C4-2B (cell line): ENCODE measurements at regions not wholly inside any gene's neighbourhood (a gene's known extent, or its start where the extent isn't known, plus 50 kb on each side); places are given as distances from the start of the nearest gene placed in this dataset.

Source experiments
- ZFX ChIP-seq: fragments of 450-650 bp; IDR thresholded peaks from 2 replicates; pipeline ENCODE4 v1.6.1; 2017
- TF ChIP-seq, protein P1 (sequence below): fragments of 450-650 bp; conservative IDR thresholded peaks from 2 replicates; pipeline ENCODE4 v1.5.1; 2017; ENCODE audit warnings: mild to moderate bottlenecking

DNA sequence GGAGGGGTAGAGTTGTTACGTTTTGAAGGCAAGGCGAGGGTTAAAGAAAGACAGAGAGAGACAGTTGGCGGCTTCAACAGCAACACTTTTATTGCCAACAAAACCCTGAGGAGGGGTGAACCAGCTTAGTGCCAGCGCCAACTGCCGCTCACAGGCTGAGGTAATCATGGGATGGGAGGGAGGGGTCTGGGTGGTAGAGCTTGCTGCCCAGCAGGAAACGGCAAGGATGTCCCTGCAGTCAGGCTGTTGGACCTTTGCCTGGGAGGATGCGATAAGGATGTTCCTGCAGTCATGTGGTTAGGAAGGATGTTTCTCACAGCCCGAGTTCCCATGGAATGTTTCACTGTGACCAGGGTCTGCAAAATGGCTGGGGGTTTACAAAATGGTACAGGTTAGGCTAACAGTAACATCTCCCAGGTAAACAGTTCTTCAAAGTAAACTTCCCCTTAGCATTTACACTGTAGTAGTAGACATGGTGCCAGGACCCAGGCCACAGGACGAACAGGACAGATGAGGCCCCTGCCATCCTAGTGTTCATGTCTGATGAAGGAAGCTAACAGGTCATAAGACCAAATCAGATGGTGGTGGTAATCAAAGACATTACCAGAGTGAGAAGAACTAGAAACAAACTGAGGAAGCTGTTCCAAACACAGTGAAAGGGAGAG is 647.3 kb upstream of the DEFB115 start:
- TF ChIP-seq, protein P1, sequence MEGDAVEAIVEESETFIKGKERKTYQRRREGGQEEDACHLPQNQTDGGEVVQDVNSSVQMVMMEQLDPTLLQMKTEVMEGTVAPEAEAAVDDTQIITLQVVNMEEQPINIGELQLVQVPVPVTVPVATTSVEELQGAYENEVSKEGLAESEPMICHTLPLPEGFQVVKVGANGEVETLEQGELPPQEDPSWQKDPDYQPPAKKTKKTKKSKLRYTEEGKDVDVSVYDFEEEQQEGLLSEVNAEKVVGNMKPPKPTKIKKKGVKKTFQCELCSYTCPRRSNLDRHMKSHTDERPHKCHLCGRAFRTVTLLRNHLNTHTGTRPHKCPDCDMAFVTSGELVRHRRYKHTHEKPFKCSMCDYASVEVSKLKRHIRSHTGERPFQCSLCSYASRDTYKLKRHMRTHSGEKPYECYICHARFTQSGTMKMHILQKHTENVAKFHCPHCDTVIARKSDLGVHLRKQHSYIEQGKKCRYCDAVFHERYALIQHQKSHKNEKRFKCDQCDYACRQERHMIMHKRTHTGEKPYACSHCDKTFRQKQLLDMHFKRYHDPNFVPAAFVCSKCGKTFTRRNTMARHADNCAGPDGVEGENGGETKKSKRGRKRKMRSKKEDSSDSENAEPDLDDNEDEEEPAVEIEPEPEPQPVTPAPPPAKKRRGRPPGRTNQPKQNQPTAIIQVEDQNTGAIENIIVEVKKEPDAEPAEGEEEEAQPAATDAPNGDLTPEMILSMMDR: no peak
- no peak for TF ChIP-seq ZFX
